GM23338 (cell line): ENCODE measurements at regions not wholly inside any gene's neighbourhood (a gene's known extent, or its start where the extent isn't known, plus 50 kb on each side); places are given as distances from the start of the nearest gene placed in this dataset.

Source experiments
- ATAC-seq: fragments of 200-7000 bp; cut with Tn5 transposase; 3 replicates; pipeline ENCODE4 v1.9.1; 2020
- DNase-seq: peaks from one replicate; pipeline ENCODE4 v3.0.0-alpha.2; 2015; ENCODE audit warnings: low spot score
- H2AFZ ChIP-seq: fragments of 200-600 bp; sonication (generic); 2 replicates; pipeline ENCODE4 v1.8.0; 2016; ENCODE audit warnings: antibody characterized with exemption, mild to moderate bottlenecking, moderate library complexity
- H3F3A ChIP-seq: fragments of 200-600 bp; sonication (generic); replicated peaks from 2 replicates; pipeline ENCODE4 v1.8.0; 2017; ENCODE audit warnings: antibody characterized with exemption, mixed run types, low read depth
- H3K27ac ChIP-seq: fragments of 200-600 bp; sonication (generic); 2 replicates; pipeline ENCODE4 v1.6.1; 2016; ENCODE audit warnings: low read depth
- H3K27me3 ChIP-seq: fragments of 200-600 bp; sonication (generic); 2 replicates; pipeline ENCODE4 v1.8.0; 2016; ENCODE audit warnings: mild to moderate bottlenecking, mixed run types, moderate library complexity; ENCODE audit not compliant: insufficient read depth
- H3K36me3 ChIP-seq: fragments of 200-600 bp; sonication (generic); 2 replicates; pipeline ENCODE4 v1.8.0; 2016; ENCODE audit warnings: mild to moderate bottlenecking; ENCODE audit not compliant: insufficient read depth
- H3K4me1 ChIP-seq: fragments of 200-600 bp; sonication (generic); 2 replicates; pipeline ENCODE4 v1.8.0; 2016; ENCODE audit warnings: mild to moderate bottlenecking, moderate library complexity; ENCODE audit not compliant: insufficient read depth
- H3K4me2 ChIP-seq: fragments of 200-600 bp; sonication (generic); 2 replicates; pipeline ENCODE4 v1.7.1; 2017; ENCODE audit warnings: mixed run types
- H3K4me3 ChIP-seq: fragments of 200-600 bp; sonication (generic); 2 replicates; pipeline ENCODE4 v1.6.1; 2016; ENCODE audit warnings: mixed run types
- H3K79me2 ChIP-seq: fragments of 200-600 bp; sonication (generic); replicated peaks from 2 replicates; pipeline ENCODE4 v1.8.0; 2017; ENCODE audit warnings: mild to moderate bottlenecking; ENCODE audit not compliant: insufficient read depth
- H3K9me2 ChIP-seq: fragments of 200-600 bp; sonication (generic); 2 replicates; pipeline ENCODE4 v1.8.0; 2017; ENCODE audit not compliant: insufficient read depth
- H4K20me1 ChIP-seq: fragments of 200-600 bp; sonication (generic); replicated peaks from 2 replicates; pipeline ENCODE4 v1.8.0; 2017; ENCODE audit warnings: mild to moderate bottlenecking; ENCODE audit not compliant: insufficient read depth
- H3K27ac Mint-ChIP-seq: 2 replicates; pipeline ENCODE4 v1.8.0; 2020; ENCODE audit warnings: inconsistent platforms, mild to moderate bottlenecking, moderate library complexity, mixed read lengths
- H3K27me3 Mint-ChIP-seq: 3 replicates; pipeline ENCODE4 v1.8.0; 2022; ENCODE audit warnings: low read depth, mild to moderate bottlenecking, moderate library complexity, mixed read lengths, inconsistent platforms; ENCODE audit not compliant: insufficient read depth, poor library complexity
- H3K36me3 Mint-ChIP-seq: 3 replicates; pipeline ENCODE4 v1.8.0; 2021; ENCODE audit warnings: low read depth, mild to moderate bottlenecking, inconsistent platforms, moderate library complexity, mixed read lengths
- H3K4me1 Mint-ChIP-seq: 3 replicates; pipeline ENCODE4 v1.8.0; 2020; ENCODE audit warnings: mild to moderate bottlenecking, inconsistent platforms, mixed read lengths
- H3K4me3 Mint-ChIP-seq: 3 replicates; pipeline ENCODE4 v1.8.0; 2021; ENCODE audit warnings: moderate library complexity, mild to moderate bottlenecking, inconsistent platforms, mixed read lengths
- H3K9me3 Mint-ChIP-seq: 3 replicates; pipeline ENCODE4 v1.8.0; 2020; ENCODE audit warnings: moderate library complexity, mild to moderate bottlenecking, inconsistent platforms, mixed read lengths
- CREB1 ChIP-seq: fragments of 250-450 bp; sonication (Bioruptor Pico); IDR thresholded peaks from 2 replicates; pipeline ENCODE4 v1.5.0; 2020; ENCODE audit warnings: low read depth, mild to moderate bottlenecking, moderate library complexity
- CTCF ChIP-seq, 2 experiments: fragments of 200-600 bp in 1 of 2; sonication (generic) in 1 of 2; conservative IDR thresholded peaks; 2 replicates each; pipeline versions ENCODE4 v1.5.1 to v1.6.1; 2016 to 2017; ENCODE audit warnings: antibody characterized with exemption in 2 of 2, low read depth in 2 of 2, mild to moderate bottlenecking in 2 of 2, moderate library complexity in 1 of 2
- ETS1 ChIP-seq: IDR thresholded peaks from 2 replicates; pipeline ENCODE4 v1.6.1; 2016; ENCODE audit warnings: antibody characterized with exemption
- EZH2 ChIP-seq: fragments of 200-600 bp; sonication (generic); IDR thresholded peaks from one replicate; pipeline ENCODE4 v1.8.0; 2017; ENCODE audit warnings: antibody characterized with exemption, mild to moderate bottlenecking, low read depth; ENCODE audit not compliant: unreplicated experiment
- EZH2phosphoT487 ChIP-seq: fragments of 200-600 bp; sonication (generic); IDR thresholded peaks from one replicate; pipeline ENCODE4 v1.8.1; 2018; ENCODE audit warnings: antibody characterized with exemption; ENCODE audit not compliant: unreplicated experiment
- JUNB ChIP-seq: IDR thresholded peaks from one replicate; pipeline ENCODE4 v1.6.1; 2016; ENCODE audit warnings: antibody characterized with exemption; ENCODE audit not compliant: unreplicated experiment
- NANOG ChIP-seq: IDR thresholded peaks from 2 replicates; pipeline ENCODE4 v1.6.1; 2016; ENCODE audit warnings: antibody characterized with exemption, borderline replicate concordance
- POLR2AphosphoS5 ChIP-seq: IDR thresholded peaks from 2 replicates; pipeline ENCODE4 v1.6.1; 2016; ENCODE audit warnings: antibody characterized with exemption, low read depth
- STAT1 ChIP-seq: IDR thresholded peaks from one replicate; pipeline ENCODE4 v1.6.1; 2016; ENCODE audit warnings: antibody characterized with exemption; ENCODE audit not compliant: unreplicated experiment
- ZNF114 ChIP-seq: fragments of 250-450 bp; sonication (Bioruptor Pico); IDR thresholded peaks from 2 replicates; pipeline ENCODE4 v1.5.0; 2020; ENCODE audit warnings: mild to moderate bottlenecking, moderate library complexity
- ZNF331 ChIP-seq: fragments of 250-450 bp; sonication (Bioruptor Pico); IDR thresholded peaks from 2 replicates; pipeline ENCODE4 v1.5.0; 2020; ENCODE audit warnings: low read depth, mild to moderate bottlenecking, moderate library complexity
- ZNF462 ChIP-seq: fragments of 250-450 bp; sonication (Bioruptor Pico); IDR thresholded peaks from 2 replicates; pipeline ENCODE4 v1.5.0; 2020; ENCODE audit warnings: mild to moderate bottlenecking, moderate library complexity
- TF ChIP-seq, protein P1 (sequence below): IDR thresholded peaks from one replicate; pipeline ENCODE4 v1.6.1; 2018; ENCODE audit warnings: antibody characterized with exemption; ENCODE audit not compliant: unreplicated experiment

GRCh38 chr2:40556293-40556692, 104.4 kb upstream of the SLC8A1 start:
- no peaks in the 10 kb centered on the region for H3K27me3 ChIP-seq
- H3K9me2 ChIP-seq = no peaks in the 10 kb centered on the region
- peaks cover 3% of the 10 kb centered on the region; the same call in 2 of the 3 replicates for H3K4me1 Mint-ChIP-seq
- no peaks in the 10 kb centered on the region for H3K4me1 ChIP-seq
- H3K9me3 Mint-ChIP-seq = no peaks in the 10 kb centered on the region
- H3K27ac Mint-ChIP-seq = no peak overlapping the region
- no peaks in the 10 kb centered on the region for H3K27me3 Mint-ChIP-seq
- no peaks in the 10 kb centered on the region for H4K20me1 ChIP-seq
- no peak for TF ChIP-seq ZNF114 (CRISPR knock-in tag)
- TF ChIP-seq JUNB = no peak
- no peak for TF ChIP-seq EZH2phosphoT487
- no peak for TF ChIP-seq ZNF331 (CRISPR knock-in tag)
- no peak for TF ChIP-seq ZNF462 (CRISPR knock-in tag)
- TF ChIP-seq CTCF (conservative IDR thresholded peaks at IDR 0.05; ENCODE audit: low read depth in 2 of 2) = no peak
- TF ChIP-seq EZH2 = no peak
- no peak for TF ChIP-seq CREB1 (CRISPR knock-in tag)
- TF ChIP-seq POLR2AphosphoS5 = no peak
- TF ChIP-seq STAT1 = no peak
- TF ChIP-seq NANOG = no peak
- TF ChIP-seq, protein P1, sequence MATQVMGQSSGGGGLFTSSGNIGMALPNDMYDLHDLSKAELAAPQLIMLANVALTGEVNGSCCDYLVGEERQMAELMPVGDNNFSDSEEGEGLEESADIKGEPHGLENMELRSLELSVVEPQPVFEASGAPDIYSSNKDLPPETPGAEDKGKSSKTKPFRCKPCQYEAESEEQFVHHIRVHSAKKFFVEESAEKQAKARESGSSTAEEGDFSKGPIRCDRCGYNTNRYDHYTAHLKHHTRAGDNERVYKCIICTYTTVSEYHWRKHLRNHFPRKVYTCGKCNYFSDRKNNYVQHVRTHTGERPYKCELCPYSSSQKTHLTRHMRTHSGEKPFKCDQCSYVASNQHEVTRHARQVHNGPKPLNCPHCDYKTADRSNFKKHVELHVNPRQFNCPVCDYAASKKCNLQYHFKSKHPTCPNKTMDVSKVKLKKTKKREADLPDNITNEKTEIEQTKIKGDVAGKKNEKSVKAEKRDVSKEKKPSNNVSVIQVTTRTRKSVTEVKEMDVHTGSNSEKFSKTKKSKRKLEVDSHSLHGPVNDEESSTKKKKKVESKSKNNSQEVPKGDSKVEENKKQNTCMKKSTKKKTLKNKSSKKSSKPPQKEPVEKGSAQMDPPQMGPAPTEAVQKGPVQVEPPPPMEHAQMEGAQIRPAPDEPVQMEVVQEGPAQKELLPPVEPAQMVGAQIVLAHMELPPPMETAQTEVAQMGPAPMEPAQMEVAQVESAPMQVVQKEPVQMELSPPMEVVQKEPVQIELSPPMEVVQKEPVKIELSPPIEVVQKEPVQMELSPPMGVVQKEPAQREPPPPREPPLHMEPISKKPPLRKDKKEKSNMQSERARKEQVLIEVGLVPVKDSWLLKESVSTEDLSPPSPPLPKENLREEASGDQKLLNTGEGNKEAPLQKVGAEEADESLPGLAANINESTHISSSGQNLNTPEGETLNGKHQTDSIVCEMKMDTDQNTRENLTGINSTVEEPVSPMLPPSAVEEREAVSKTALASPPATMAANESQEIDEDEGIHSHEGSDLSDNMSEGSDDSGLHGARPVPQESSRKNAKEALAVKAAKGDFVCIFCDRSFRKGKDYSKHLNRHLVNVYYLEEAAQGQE = no peak
- TF ChIP-seq ETS1 = no peak
- no peaks in the 10 kb centered on the region for H3K36me3 Mint-ChIP-seq
- H3K4me3 Mint-ChIP-seq = no peak overlapping the region
- no peak overlapping the region; the same call in 1 of the 2 replicates for H2AFZ ChIP-seq
- DNase-seq (no peak), ATAC-seq (no peak)
- no peak overlapping the region for H3K27ac ChIP-seq
- no peaks in the 10 kb centered on the region for H3K36me3 ChIP-seq
- no peak overlapping the region for H3K4me2 ChIP-seq
- no peaks in the 10 kb centered on the region for H3K79me2 ChIP-seq
- H3F3A ChIP-seq = no peaks in the 10 kb centered on the region
- no peak overlapping the region for H3K4me3 ChIP-seq
